ENCODE measurements at regions not wholly inside any gene's neighbourhood (a gene's known extent, or its start where the extent isn't known, plus 50 kb on each side); places are given as distances from the start of the nearest gene placed in this dataset.

- TF ChIP-seq CTCF (IDR thresholded peaks at IDR 0.05), result no peak
- no peak for TF ChIP-seq POLR2A (IDR thresholded peaks at IDR 0.05)
- TF ChIP-seq EP300 (IDR thresholded peaks at IDR 0.05; ENCODE audit: low read depth), result no peak
- TF ChIP-seq POLR2AphosphoS5 (IDR thresholded peaks at IDR 0.05), result no peak
Measured at GRCh38 chr9:3008091-3008490, 164.2 kb upstream of the PUM3 start.
